HL-60 (cell line): ENCODE measurements at regions not wholly inside any gene's neighbourhood (a gene's known extent, or its start where the extent isn't known, plus 50 kb on each side); places are given as distances from the start of the nearest gene placed in this dataset.

Source experiments
- DNase-seq, 2 experiments: peaks; one replicate each; pipeline ENCODE4 v3.0.0-alpha.2; 2010 to 2020; ENCODE audit warnings: low read depth in 1 of 2, low spot score in 1 of 2
- H3K27ac ChIP-seq: fragments of 250-450 bp; sonication (Bioruptor Pico); replicated peaks from 2 replicates; pipeline ENCODE4 v1.5.1; 2020; ENCODE audit warnings: mild to moderate bottlenecking, moderate library complexity
- H3K27me3 ChIP-seq: fragments of 250-450 bp; sonication (Bioruptor Pico); 2 replicates; pipeline ENCODE4 v1.5.1; 2021; ENCODE audit warnings: mild to moderate bottlenecking, moderate library complexity; ENCODE audit not compliant: insufficient read depth, poor library complexity, severe bottlenecking
- H3K4me3 ChIP-seq: replicated peaks from 2 replicates; pipeline ENCODE4 v1.5.1; 2011; ENCODE audit warnings: mild to moderate bottlenecking, control low read depth, low read length; ENCODE audit not compliant: insufficient read depth
- CTCF ChIP-seq: IDR thresholded peaks from one replicate; pipeline ENCODE4 v1.5.1; 2011; ENCODE audit warnings: low read length, control low read depth, inconsistent platforms; ENCODE audit not compliant: insufficient read depth
- GABPA ChIP-seq: IDR thresholded peaks from 2 replicates; pipeline ENCODE4 v1.6.1; 2012; ENCODE audit warnings: low read depth
- POLR2AphosphoS5 ChIP-seq: IDR thresholded peaks from 2 replicates; pipeline ENCODE4 v1.6.1; 2012; ENCODE audit warnings: low read depth
- REST ChIP-seq: IDR thresholded peaks from 2 replicates; pipeline ENCODE4 v1.6.1; 2012; ENCODE audit warnings: low read depth; ENCODE audit not compliant: insufficient replicate concordance
- SPI1 ChIP-seq: IDR thresholded peaks from 2 replicates; pipeline ENCODE4 v1.6.1; 2012; ENCODE audit warnings: low read depth, mild to moderate bottlenecking, borderline replicate concordance

- DNase-seq = no peak
- Histone ChIP-seq H3K4me3 (no peak overlapping the region), H3K27ac (no peak overlapping the region), H3K27me3 (no peaks in the 10 kb centered on the region)
- TF ChIP-seq GABPA = no peak
- no peak for TF ChIP-seq POLR2AphosphoS5
- TF ChIP-seq SPI1 = no peak
- TF ChIP-seq REST = no peak
- no peak for TF ChIP-seq CTCF
These were observed 207.3 kb downstream of the NECTIN3 start for GRCh38 chr3:111278959-111279358.

- Histone ChIP-seq H3K27me3 (no peaks in the 10 kb centered on the region), H3K4me3 (no peak overlapping the region), H3K27ac (no peak overlapping the region)
- DNase-seq = no peak
- TF ChIP-seq REST (no peak), GABPA (no peak), CTCF (no peak), POLR2AphosphoS5 (no peak), SPI1 (no peak)
These were observed 210.4 kb downstream of the NECTIN3 start for GRCh38 chr3:111282024-111282423.

- H3K4me3 ChIP-seq = no peak overlapping the region
- TF ChIP-seq POLR2AphosphoS5 (no peak), GABPA (no peak), REST (no peak), CTCF (no peak), SPI1 (no peak)
- DNase-seq = no peak
- H3K27ac ChIP-seq = no peak overlapping the region
- no peaks in the 10 kb centered on the region for H3K27me3 ChIP-seq
These were observed 211.5 kb downstream of the NECTIN3 start for GRCh38 chr3:111283165-111283564.
